ENCODE measurements at regions not wholly inside any gene's neighbourhood (a gene's known extent, or its start where the extent isn't known, plus 50 kb on each side); places are given as distances from the start of the nearest gene placed in this dataset.

DNA sequence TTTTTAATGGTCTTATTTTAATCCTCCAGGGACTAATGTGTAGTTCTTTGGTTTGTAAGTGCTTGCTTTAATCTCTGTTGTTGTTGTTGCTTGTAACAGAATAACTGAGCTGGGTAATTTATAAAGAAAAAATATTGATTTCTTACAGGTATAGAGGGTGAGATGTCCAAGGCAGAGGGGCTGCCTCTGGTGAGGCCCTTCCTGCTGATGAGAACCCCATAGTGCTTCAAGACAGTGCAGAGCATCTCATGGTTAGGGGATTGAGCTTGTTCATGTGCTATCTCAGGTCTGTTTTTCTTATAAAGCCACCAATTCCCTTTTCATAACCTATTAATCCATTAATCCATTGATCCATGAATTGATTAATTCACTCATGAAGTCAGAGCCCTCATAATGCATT lies 516.3 kb upstream of the KCND2 start:
- Histone ChIP-seq H3K56ac (ENCODE audit: extremely low read depth, insufficient read depth, low read length) (no peak overlapping the region), H3K27ac (ENCODE audit: insufficient read depth, low read length) (no peak overlapping the region), H2BK5ac (ENCODE audit: low read depth, low read length, poor library complexity, severe bottlenecking) (no peak overlapping the region), H4K91ac (ENCODE audit: insufficient read depth, low read depth, low read length) (no peak overlapping the region), H2BK120ac (ENCODE audit: low read depth, low read length) (no peak overlapping the region), H3K14ac (replicated peaks; ENCODE audit: low read depth, low read length) (no peak overlapping the region), H3K9ac (ENCODE audit: low read depth, low read length) (no peak overlapping the region), H3K18ac (ENCODE audit: low read depth, low read length) (no peak overlapping the region), H3K36me3 (ENCODE audit: control insufficient read depth, insufficient read depth, low read length) (no peaks in the 10 kb centered on the region), H4K5ac (ENCODE audit: low read depth, low read length) (no peak overlapping the region), H3K4me2 (ENCODE audit: low read depth, low read length) (no peak overlapping the region), H2AFZ (replicated peaks; ENCODE audit: low read length, poor library complexity) (no peak overlapping the region), H3K4me3 (ENCODE audit: insufficient read depth, low read depth, low read length) (no peak overlapping the region), H3K79me1 (ENCODE audit: low read depth in 1 of 2, low read length in 2 of 2) (no peaks in the 10 kb centered on the region), H3K4ac (ENCODE audit: low read depth, low read length) (no peak overlapping the region), H2BK20ac (ENCODE audit: low read depth, low read length) (no peak overlapping the region), H3K4me1 (ENCODE audit: control insufficient read depth, insufficient read depth, low read length) (no peaks in the 10 kb centered on the region), H3K27me3 (ENCODE audit: control insufficient read depth, insufficient read depth, low read length) (no peaks in the 10 kb centered on the region), H4K8ac (ENCODE audit: low read depth in 2 of 2, low read length in 2 of 2) (no peak overlapping the region), H3K9me3 (ENCODE audit: control insufficient read depth, insufficient read depth, low read length) (no peaks in the 10 kb centered on the region), H2BK15ac (ENCODE audit: low read depth, low read length) (no peak overlapping the region), H3K23ac (ENCODE audit: low read depth, low read length) (no peak overlapping the region), H2AK5ac (ENCODE audit: low read depth, low read length) (no peak overlapping the region), H4K20me1 (ENCODE audit: insufficient read depth, low read length) (no peaks in the 10 kb centered on the region), H2AK9ac (replicated peaks; ENCODE audit: low read depth, low read length, poor library complexity) (no peak overlapping the region), H3K9me1 (ENCODE audit: insufficient read depth, low read length) (no peaks in the 10 kb centered on the region)
- in situ Hi-C loops (cut with MboI; ENCODE audit: low sequenced_read_pairs) (no loop called here), dilution Hi-C loops (cut with HindIII; ENCODE audit: low sequenced_read_pairs, unreplicated experiment) (no loop called here), intact Hi-C loops (cut with micrococcal nuclease) (no loop called here)
- TF ChIP-seq, protein P1, sequence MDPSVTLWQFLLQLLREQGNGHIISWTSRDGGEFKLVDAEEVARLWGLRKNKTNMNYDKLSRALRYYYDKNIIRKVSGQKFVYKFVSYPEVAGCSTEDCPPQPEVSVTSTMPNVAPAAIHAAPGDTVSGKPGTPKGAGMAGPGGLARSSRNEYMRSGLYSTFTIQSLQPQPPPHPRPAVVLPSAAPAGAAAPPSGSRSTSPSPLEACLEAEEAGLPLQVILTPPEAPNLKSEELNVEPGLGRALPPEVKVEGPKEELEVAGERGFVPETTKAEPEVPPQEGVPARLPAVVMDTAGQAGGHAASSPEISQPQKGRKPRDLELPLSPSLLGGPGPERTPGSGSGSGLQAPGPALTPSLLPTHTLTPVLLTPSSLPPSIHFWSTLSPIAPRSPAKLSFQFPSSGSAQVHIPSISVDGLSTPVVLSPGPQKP (IDR thresholded peaks at IDR 0.05; ENCODE audit: borderline replicate concordance, low read depth, low read length) = no peak
- TF ChIP-seq MXI1 (IDR thresholded peaks at IDR 0.05; ENCODE audit: borderline replicate concordance, low read depth, low read length) (no peak), CTCF (conservative IDR thresholded peaks at IDR 0.05; ENCODE audit: low read depth, low read length) (no peak), POLR2A (IDR thresholded peaks at IDR 0.05; ENCODE audit: low read depth, low read length) (no peak), FOS (IDR thresholded peaks at IDR 0.05; ENCODE audit: low read depth, low read length) (no peak), MAZ (IDR thresholded peaks at IDR 0.05; ENCODE audit: borderline replicate concordance, low read depth, low read length) (no peak), RCOR1 (IDR thresholded peaks at IDR 0.05; ENCODE audit: insufficient replicate concordance, low read length) (no peak), CHD1 (IDR thresholded peaks at IDR 0.05; ENCODE audit: low read depth, low read length) (no peak), USF2 (IDR thresholded peaks at IDR 0.05; ENCODE audit: low read depth, low read length) (no peak), SMC3 (IDR thresholded peaks at IDR 0.05; ENCODE audit: low read depth, low read length) (no peak)
- ChIA-PET CTCF (no interaction called here), POLR2A (ENCODE audit: unreplicated experiment) (no interaction called here)
- no TSS peak for BruUV-seq (replicated peaks)
- ATAC-seq (ENCODE audit: low read depth) (no peak), DNase-seq (no peak)

Measured in IMR-90 (cell line).